A204.1 (cell line): ENCODE measurements at regions not wholly inside any gene's neighbourhood (a gene's known extent, or its start where the extent isn't known, plus 50 kb on each side); places are given as distances from the start of the nearest gene placed in this dataset.

Source experiments
- FAIRE-seq: peaks from 2 replicates; lab custom pipeline; 2012; peaks lifted over from hg19 to GRCh38; lab: Jason Lieb, UNC

- no peak for FAIRE-seq
Observed at GRCh38 chr1:87829360-87829759, 500.7 kb downstream of the LMO4 start.

GRCh38 chr1:87830432-87830978 is 501.8 kb downstream of the LMO4 start:
- FAIRE-seq: no peak

- no peak for FAIRE-seq
Observed at GRCh38 chr1:87833166-87833565, 504.5 kb downstream of the LMO4 start.

GRCh38 chr1:87834151-87834550 is 505.5 kb downstream of the LMO4 start:
- no peak for FAIRE-seq

- FAIRE-seq: no peak
Observed at GRCh38 chr1:87834941-87835340, 506.3 kb downstream of the LMO4 start.

GRCh38 chr1:87840767-87841166 is 512.1 kb downstream of the LMO4 start:
- FAIRE-seq: peak; percentile 34

- no peak for FAIRE-seq
Observed at GRCh38 chr1:87841332-87841731, 512.7 kb downstream of the LMO4 start.

GRCh38 chr1:87842156-87842555 is 513.5 kb downstream of the LMO4 start:
- no peak for FAIRE-seq

GRCh38 chr1:87844251-87844650 is 515.6 kb downstream of the LMO4 start:
- no peak for FAIRE-seq

GRCh38 chr1:87851490-87851889 is 522.8 kb downstream of the LMO4 start:
- FAIRE-seq: no peak

GRCh38 chr1:87852410-87853161 is 523.9 kb downstream of the LMO4 start:
- FAIRE-seq: no peak

- no peak for FAIRE-seq
Observed at GRCh38 chr1:87853576-87854351, 525.1 kb downstream of the LMO4 start.

- FAIRE-seq: no peak
Observed at GRCh38 chr1:87863317-87863716, 534.6 kb downstream of the LMO4 start.

GRCh38 chr1:87864676-87865075 is 536.0 kb downstream of the LMO4 start:
- FAIRE-seq: no peak

GRCh38 chr1:87866416-87866815 is 537.7 kb downstream of the LMO4 start:
- FAIRE-seq: peak; percentile 51

GRCh38 chr1:87867626-87868025 is 538.9 kb downstream of the LMO4 start:
- no peak for FAIRE-seq

- no peak for FAIRE-seq
Observed at GRCh38 chr1:87869567-87869966, 540.9 kb downstream of the LMO4 start.

- FAIRE-seq: no peak
Observed at GRCh38 chr1:87872189-87872588, 543.5 kb downstream of the LMO4 start.

- FAIRE-seq: no peak
Observed at GRCh38 chr1:87872692-87873091, 544.0 kb downstream of the LMO4 start.

- no peak for FAIRE-seq
Observed at GRCh38 chr1:87878873-87879272, 550.2 kb downstream of the LMO4 start.

GRCh38 chr1:87880098-87880760 is 551.5 kb downstream of the LMO4 start:
- FAIRE-seq: no peak

GRCh38 chr1:87880764-87881163 is 552.1 kb downstream of the LMO4 start:
- no peak for FAIRE-seq

- no peak for FAIRE-seq
Observed at GRCh38 chr1:87883906-87884305, 555.2 kb downstream of the LMO4 start.
